Kidney tubule cell (primary cell): ENCODE measurements at regions not wholly inside any gene's neighbourhood (a gene's known extent, or its start where the extent isn't known, plus 50 kb on each side); places are given as distances from the start of the nearest gene placed in this dataset.
"Not testable (repeated sequence)": the region's sequence is repeated elsewhere in the genome, so short reads cannot be mapped to it uniquely, and the experiment has no call there.

Experiments
- DNase-seq: peaks from one replicate; pipeline ENCODE4 v3.0.0-alpha.2; 2018; ENCODE audit warnings: low spot score

- DNase-seq, result peak; percentile 33
Observed at GRCh38 chr2:82109418-82109817, 1804.9 kb upstream of the LRRTM1 start.

GRCh38 chr2:82098617-82099016 lies 1794.1 kb upstream of the LRRTM1 start:
- DNase-seq, result no peak

- DNase-seq, result no peak
Observed at GRCh38 chr2:82089518-82089917, 1785.0 kb upstream of the LRRTM1 start.

GRCh38 chr2:82084679-82085392 lies 1780.3 kb upstream of the LRRTM1 start:
- no peak for DNase-seq

GRCh38 chr2:82075875-82076274 lies 1771.3 kb upstream of the LRRTM1 start:
- DNase-seq, result no peak

GRCh38 chr2:82062463-82062862 lies 1757.9 kb upstream of the LRRTM1 start:
- DNase-seq, result peak; percentile 39

- no peak for DNase-seq
Observed at GRCh38 chr2:82055846-82056245, 1751.3 kb upstream of the LRRTM1 start.

- DNase-seq, result no peak
Observed at GRCh38 chr2:82043867-82044266, 1739.3 kb upstream of the LRRTM1 start.

GRCh38 chr2:82027921-82028615 lies 1723.5 kb upstream of the LRRTM1 start:
- DNase-seq, result no peak

GRCh38 chr2:82023710-82024109 lies 1719.2 kb upstream of the LRRTM1 start:
- no peak for DNase-seq

- no peak for DNase-seq
Observed at GRCh38 chr2:82013641-82014040, 1709.1 kb upstream of the LRRTM1 start.

GRCh38 chr2:82007071-82007664 lies 1702.6 kb upstream of the LRRTM1 start:
- DNase-seq, result peak; percentile 20

GRCh38 chr2:82005889-82006288 lies 1701.3 kb upstream of the LRRTM1 start:
- not testable (repeated sequence) for DNase-seq

- DNase-seq, result no peak
Observed at GRCh38 chr2:82001614-82002013, 1697.1 kb upstream of the LRRTM1 start.

GRCh38 chr2:82000606-82001005 lies 1696.1 kb upstream of the LRRTM1 start:
- no peak for DNase-seq

GRCh38 chr2:81996332-81996731 lies 1691.8 kb upstream of the LRRTM1 start:
- DNase-seq, result no peak

GRCh38 chr2:81991282-81991681 lies 1686.7 kb upstream of the LRRTM1 start:
- DNase-seq, result peak; percentile 36

- DNase-seq, result no peak
Observed at GRCh38 chr2:81987370-81987769, 1682.8 kb upstream of the LRRTM1 start.

GRCh38 chr2:81984969-81985637 lies 1680.6 kb upstream of the LRRTM1 start:
- DNase-seq, result no peak

GRCh38 chr2:81981585-81981984 lies 1677.0 kb upstream of the LRRTM1 start:
- no peak for DNase-seq

GRCh38 chr2:81979086-81979485 lies 1674.5 kb upstream of the LRRTM1 start:
- DNase-seq, result no peak

GRCh38 chr2:81976998-81977397 lies 1672.4 kb upstream of the LRRTM1 start:
- DNase-seq, result no peak

GRCh38 chr2:81974216-81974615 lies 1669.7 kb upstream of the LRRTM1 start:
- no peak for DNase-seq
